HCT116 (cell line): ENCODE measurements at regions not wholly inside any gene's neighbourhood (a gene's known extent, or its start where the extent isn't known, plus 50 kb on each side); places are given as distances from the start of the nearest gene placed in this dataset.

ENCODE experiments used
- CTCF ChIP-seq, 3 experiments: fragments of 200-600 bp in 1 of 3; sonication (generic) in 1 of 3; IDR thresholded peaks in 2 of 3; conservative IDR thresholded peaks in 1 of 3; 2 replicates each; pipeline ENCODE4 v1.5.1; 2012 to 2017; ENCODE audit warnings: low read depth in 2 of 3, low read length in 2 of 3, antibody characterized with exemption in 1 of 3, borderline replicate concordance in 1 of 3, control low read depth in 1 of 3, mild to moderate bottlenecking in 1 of 3, mixed read lengths in 1 of 3, mixed run types in 1 of 3, moderate library complexity in 1 of 3; ENCODE audit not compliant: insufficient read depth in 1 of 3
- POLR2AphosphoS5 ChIP-seq: IDR thresholded peaks from 2 replicates; pipeline ENCODE4 v1.6.1; 2011; ENCODE audit warnings: mild to moderate bottlenecking, low read depth, low read length, moderate library complexity

GRCh38 chr6:144641286-144641685, 356.2 kb downstream of the UTRN start:
- TF ChIP-seq CTCF (IDR thresholded peaks at IDR 0.05 in 2 of 3, conservative IDR thresholded peaks at IDR 0.05 in 1 of 3; ENCODE audit: borderline replicate concordance in 1 of 3, insufficient read depth in 1 of 3, low read depth in 2 of 3, low read length in 2 of 3) (no peak), POLR2AphosphoS5 (no peak)
